KBM-7 (cell line): ENCODE measurements at regions not wholly inside any gene's neighbourhood (a gene's known extent, or its start where the extent isn't known, plus 50 kb on each side); places are given as distances from the start of the nearest gene placed in this dataset.
A peak's percentile ranks its signal among the peaks of the same experiment; 100 is the strongest.
"Not testable (repeated sequence)": the region's sequence is repeated elsewhere in the genome, so short reads cannot be mapped to it uniquely, and the experiment has no call there.

Source experiments
- DNase-seq: peaks from one replicate; pipeline ENCODE4 v3.0.0-alpha.2; 2015
- in situ Hi-C: fragments of 300-500 bp; cut with MboI; formaldehyde crosslinking; loops from 2 replicates; pipeline ENCODE4 v1.14.3; 2020; ENCODE audit warnings: low sequenced_read_pairs, low pct_unique_long_range_greater_than_20kb, mixed read lengths

DNA sequence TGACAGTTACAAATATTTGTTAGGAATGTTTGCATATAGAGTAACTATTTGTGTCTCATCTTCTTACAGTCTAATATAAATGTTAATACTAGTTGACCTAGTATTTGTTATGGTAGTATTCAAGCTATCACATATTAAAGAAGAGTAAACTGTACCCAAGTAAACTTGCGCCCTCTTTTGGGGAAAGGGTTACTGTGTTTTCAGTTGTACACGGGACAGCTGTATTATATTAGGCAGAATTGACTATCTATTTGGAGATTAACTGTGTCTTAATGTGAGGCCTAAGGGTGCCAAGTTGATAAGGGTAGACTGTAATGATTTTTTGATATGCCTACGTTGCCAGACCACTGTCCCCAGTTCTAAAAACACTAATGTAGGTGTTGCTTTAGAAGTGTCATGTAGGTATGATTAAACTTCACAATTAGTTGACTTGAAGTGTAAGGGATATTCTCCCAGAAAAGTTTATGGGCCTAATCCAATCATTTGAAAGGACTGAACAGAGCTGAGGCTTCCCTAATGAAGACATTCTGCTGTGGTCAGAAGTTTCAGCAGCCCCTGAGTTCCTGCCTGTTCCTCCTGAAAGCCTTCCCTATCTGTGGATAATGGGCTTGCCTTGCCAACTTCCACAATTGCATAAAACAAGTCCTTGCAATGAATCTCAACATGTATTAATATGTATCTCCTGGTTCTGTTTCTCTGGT lies 172.8 kb upstream of the CXCL13 start:
- in situ Hi-C loops: no loop called here
- peak; percentile 21 for DNase-seq

DNA sequence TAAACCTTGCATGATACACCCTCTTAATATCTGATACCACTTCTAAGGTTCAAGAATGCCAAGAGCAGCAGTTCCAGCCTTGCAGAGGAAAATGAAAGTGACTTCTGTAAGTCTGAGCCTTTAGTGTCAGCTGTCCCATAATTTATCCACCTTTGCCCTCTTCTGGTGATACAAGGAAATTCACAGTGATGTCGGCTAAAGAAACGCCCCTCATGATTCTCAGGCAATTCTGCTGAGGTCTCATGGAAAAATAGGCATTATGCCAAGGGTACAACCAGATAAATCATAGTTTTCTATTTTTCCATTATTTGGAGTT lies 172.2 kb upstream of the CXCL13 start:
- peak; percentile 65 for DNase-seq
- in situ Hi-C loops: no loop called here

DNA sequence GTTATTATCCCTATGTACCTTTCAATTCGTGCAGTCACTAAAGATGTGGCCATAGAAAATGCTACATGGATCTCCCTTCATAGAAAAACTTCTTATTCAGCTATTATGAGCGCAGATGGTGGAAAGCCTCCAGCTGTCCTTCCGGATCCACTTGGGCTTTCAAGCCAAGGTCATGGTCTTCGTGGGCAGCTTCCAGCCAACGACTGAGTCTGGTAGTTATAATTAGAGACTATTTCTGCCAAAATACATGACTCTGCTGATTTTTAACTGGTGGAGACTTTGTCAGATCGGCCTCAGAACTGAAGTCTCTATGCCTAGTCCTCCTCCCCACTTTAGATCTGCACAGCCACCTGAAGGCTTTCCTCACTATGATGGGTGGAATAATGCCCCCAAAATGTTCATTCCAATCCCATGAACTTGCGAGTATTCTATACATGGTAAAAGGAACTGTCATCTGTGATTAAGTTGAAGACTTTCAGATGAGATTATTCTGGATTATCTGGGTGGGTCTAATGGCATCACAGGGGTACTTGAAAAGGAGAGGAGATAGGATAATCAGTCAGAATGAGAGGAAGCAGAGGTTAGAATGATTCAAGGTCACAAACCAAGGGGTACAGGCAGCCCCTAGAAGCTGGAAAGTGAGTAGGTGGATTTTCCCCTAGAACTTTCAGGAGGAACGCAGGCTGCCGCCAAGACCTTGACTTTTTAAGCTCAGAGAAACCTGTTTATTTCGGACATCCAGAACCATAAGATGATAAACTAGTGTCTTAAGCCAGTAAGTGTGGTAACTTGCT lies 171.1 kb upstream of the CXCL13 start:
- no peak for DNase-seq
- in situ Hi-C loops: no loop called here

DNA sequence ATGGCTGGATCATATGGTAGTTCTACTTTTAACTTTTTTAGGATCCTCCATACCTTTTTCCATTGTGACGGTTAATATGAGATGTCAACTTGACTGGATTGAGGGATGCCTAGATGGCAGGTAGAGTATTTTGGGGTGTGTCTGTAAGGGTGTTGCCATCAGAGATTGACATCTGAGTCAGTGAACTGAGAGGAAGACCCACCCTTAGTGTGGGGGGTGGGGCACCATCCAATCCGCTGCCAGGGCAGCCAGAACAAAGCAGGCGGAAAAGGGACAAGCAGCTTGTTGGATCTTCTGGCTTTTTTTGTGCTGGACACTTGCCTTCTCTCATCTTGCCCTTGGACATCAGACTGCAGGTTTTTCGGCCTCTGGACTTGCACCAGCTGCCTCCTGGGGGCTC lies 168.5 kb upstream of the CXCL13 start:
- in situ Hi-C loops: no loop called here
- DNase-seq: no peak

DNA sequence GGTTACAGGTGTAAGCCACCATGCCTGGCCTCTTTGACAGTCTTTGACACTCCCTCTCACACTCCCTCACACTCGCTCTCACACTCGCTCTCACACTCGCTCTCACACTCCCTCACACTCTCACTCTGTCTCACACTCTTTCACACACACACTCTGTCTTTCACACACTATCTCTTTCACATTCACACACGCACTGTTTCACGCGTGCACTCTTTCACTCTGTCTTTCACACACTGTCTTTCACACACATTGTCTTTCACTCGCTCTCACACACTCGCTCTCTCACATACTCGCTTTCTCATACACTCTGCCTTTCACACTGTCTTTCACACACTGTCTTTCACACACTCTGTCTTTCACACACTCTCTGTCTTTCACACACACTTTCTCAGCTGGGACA lies 167.1 kb upstream of the CXCL13 start:
- in situ Hi-C loops: no loop called here
- DNase-seq: no peak

DNA sequence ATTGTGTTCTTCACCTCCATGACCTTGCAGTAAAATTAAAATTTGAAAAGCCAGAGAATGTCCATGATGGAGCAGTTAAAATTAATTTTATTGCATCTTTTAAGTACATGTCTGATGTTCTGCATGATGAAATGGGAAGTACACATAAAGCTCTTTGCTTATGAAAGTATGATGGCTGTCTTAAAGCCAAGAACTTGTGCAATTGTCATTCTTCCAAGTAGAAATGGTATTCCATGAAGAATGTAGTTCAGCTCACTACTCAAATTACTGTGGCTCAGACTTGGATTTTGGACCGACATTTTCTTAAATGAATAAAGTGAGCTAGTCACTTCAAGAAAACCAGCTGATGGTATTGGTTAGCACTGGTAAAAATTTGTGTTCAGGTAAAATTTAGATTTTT lies 161.7 kb upstream of the CXCL13 start:
- no peak for DNase-seq
- in situ Hi-C loops: no loop called here

DNA sequence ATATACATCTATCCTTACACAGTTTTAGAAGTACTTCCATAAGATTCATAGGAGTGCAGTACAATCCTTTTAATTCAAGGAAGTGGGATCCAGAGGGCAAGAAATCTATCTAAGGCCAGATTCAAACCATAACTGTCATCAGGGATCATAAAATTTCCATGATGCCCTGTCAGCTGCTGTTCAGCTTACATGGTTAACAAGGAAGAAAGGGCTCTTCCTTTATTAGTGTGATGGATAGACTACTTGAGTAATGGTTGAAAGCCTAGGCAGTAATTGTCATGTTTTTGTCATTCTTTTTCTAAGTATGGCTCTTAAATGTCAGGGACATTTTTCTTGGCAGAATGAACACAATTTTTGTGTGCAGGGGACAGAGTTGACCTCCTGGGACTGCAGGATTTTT lies 159.8 kb upstream of the CXCL13 start:
- in situ Hi-C loops: no loop called here
- DNase-seq: no peak

DNA sequence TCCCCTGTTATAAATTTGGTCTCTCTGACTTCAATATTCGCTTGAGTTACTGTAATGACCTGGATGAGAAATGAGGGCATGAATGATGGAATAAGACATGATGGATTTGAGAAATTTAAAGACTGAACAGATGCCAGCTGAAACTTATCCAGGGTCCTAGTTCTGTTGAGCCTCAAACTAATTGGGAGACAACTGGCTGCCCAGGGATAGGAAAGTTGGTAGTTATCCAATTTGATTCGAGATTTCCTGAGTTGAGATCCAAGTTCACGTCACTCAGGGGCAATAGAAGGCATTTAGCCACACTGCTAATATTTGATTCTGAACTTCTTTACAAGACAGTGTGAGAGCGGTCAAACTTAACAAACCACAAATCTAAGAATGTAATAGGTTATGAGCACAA lies 159.0 kb upstream of the CXCL13 start:
- DNase-seq: no peak

DNA sequence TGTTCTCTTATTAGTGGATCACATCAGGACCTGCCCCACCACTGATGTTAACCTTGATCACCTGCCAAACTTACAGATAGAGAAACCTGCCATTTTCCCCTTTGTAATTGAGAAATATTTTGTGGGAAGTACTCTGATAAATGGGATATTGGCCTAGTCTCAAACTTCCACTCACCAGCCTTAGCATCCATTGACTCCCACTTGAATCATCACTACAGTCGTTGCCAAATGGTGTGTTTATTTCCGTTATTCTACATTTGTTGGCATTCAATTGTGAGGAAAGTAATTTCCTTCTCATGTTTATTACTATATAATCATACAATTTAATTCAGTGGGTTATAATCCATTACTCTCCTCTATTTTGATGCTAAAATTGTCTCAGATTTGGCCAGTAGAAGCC lies 156.4 kb upstream of the CXCL13 start:
- no peak for DNase-seq
- in situ Hi-C loops: no loop called here

More for the DNA sequence above, 159.0 kb upstream of the CXCL13 start:
- in situ Hi-C loops: no loop called here

DNA sequence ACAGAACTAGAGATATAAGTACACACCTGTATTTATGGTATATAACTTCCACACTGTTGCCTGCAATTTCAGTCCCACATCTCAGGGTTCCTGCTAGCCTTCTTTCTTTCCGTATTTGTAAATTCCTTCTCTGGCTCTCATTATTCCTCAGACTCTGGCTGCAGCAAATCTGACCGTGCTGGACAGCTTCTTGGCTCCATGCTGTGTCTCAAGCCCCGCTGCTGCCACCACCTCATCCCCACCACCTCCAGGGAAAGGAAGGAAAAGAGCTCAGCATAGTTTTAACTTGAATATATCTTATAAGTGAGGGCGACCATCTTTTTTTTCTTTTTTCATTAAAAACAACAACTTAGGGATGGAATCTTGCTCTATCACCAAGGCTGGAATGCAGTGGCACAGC lies 155.6 kb upstream of the CXCL13 start:
- no peak for DNase-seq
- in situ Hi-C loops: no loop called here

DNA sequence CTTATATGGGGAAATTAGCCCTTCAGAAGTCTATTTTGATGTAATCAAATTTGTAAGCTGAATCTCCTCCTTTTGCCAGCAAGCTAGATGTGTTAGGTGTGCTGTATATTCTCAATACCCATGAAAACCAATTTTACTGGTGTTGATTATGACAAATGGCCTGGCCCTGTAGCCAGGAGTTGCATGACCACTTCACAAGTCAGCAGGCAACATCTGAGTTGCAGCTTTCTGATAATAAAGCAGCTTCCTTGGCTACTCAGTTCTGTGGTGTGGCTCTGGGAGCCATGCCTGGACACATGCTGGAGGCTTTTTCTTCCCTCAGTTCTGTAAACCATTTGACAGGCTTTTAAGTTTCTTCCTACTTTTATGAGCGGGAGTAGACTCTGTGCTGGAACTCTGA lies 154.1 kb upstream of the CXCL13 start:
- no peak for DNase-seq
- in situ Hi-C loops: no loop called here

DNA sequence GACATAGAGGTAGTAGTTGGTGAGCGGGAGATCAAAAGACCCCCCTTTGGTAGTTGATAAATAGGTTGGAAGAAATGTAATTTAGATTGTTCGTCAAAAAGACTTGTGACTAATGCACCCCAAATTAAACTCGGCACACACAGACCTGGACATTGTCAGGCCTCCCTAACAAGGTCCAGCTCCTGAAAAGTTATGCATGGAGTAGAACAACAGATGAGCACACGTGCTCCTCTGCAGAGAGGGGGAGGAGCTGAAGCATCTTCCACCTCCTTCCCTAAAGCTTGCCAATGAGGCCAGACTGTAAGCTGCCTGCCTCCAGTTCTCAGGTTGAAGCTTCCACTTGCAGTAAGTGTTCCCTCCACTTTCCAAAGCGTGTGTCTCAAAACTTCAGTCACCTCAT lies 153.5 kb upstream of the CXCL13 start:
- in situ Hi-C loops, DNase-seq: not testable (repeated sequence)

DNA sequence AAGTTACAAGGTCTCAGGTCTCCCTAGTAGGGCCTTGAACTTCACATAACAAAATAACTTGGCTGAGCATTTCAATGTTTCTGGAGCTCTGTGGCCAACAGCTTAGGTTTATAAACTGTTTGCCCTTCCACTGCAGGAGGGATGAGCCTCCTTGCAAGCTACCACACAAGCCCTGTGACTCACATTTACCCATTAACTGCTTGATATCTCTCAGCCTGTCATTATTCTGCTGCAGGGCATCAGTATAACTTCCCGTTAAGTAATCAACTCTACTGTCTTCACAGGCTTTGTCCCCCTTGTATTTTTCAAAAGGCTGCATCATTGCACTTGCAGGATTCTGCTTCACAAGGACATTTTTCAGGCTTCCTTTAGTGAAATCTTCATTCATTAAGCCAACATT lies 151.7 kb upstream of the CXCL13 start:
- in situ Hi-C loops: no loop called here
- DNase-seq: no peak

DNA sequence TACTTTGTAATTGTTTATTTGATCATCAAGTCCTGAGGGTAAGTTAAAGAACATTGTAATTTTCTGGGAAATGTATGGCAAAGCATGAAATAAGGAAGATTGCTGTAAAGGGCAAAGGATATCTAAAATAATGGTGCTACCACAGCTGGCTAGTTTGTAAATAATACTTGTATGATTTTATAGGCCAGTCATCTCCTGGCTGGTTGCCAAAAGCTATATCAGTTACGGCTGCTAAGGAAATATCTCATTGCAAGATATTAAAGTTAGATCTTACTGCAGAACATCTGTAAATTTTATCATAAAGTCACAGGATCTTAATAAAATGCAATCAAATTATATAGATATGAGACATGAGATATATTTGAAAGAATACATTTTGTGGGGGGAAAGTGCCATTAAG lies 150.8 kb upstream of the CXCL13 start:
- DNase-seq: no peak
- in situ Hi-C loops: no loop called here

DNA sequence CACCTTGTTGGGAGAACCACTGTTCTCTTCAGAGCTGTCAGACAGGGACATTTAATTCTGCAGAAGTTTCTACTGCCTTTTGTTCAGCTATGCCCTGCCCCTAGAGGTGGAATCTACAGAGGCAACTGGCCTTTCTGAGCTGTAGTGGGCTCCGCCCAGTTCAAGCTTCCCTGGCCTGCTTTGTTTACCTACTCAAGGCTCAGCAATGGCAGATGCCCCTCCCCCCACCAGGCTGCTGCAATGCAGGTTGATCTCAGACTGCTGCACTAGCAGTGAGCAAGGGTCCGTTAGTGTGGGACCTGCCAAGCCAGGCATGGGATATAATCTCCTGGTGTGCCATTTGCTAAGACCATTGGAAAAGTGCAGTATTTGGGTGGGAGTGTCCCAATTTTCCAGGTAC lies 141.5 kb upstream of the CXCL13 start:
- in situ Hi-C loops, DNase-seq: not testable (repeated sequence)

DNA sequence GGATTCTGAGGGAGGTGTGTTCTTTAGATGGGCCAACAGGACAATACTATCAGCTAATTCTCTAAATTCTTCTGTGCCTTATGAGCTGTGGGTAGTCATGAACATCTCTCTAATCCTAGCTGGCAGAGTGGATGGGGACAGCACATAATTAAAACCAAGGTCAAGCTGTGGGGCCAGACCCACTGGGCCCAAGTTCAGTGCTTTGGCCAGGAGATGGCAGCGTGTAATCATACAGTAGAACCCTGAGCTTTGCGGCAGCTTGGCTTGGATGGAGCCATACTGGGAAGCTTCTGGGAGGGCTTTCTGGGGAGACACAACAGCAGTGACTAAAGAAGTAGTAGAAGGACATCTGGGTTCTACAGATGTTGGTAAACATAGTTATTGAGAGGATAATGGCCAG lies 140.3 kb upstream of the CXCL13 start:
- no peak for DNase-seq
- in situ Hi-C loops: no loop called here

DNA sequence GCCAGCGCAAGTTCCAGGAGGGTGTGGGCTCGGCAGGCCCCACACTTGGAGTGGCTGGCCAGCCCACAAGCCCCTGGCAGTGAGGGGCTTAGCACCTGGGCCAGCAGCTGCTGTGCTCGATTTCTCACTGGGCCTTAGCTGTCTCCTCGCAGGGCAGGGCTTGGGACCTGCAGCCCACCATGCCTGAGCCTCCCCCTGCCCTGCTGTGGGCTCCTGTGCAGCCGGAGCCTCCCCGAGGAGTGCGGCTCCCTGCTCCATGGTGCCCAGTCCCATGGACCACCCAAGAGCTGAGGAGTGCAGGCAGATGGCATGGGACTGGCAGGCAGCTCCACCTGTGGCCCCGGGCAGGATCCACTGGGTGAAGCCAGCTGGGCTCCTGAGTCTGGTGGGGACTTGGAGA lies 139.2 kb upstream of the CXCL13 start:
- in situ Hi-C loops: no loop called here
- no peak for DNase-seq

DNA sequence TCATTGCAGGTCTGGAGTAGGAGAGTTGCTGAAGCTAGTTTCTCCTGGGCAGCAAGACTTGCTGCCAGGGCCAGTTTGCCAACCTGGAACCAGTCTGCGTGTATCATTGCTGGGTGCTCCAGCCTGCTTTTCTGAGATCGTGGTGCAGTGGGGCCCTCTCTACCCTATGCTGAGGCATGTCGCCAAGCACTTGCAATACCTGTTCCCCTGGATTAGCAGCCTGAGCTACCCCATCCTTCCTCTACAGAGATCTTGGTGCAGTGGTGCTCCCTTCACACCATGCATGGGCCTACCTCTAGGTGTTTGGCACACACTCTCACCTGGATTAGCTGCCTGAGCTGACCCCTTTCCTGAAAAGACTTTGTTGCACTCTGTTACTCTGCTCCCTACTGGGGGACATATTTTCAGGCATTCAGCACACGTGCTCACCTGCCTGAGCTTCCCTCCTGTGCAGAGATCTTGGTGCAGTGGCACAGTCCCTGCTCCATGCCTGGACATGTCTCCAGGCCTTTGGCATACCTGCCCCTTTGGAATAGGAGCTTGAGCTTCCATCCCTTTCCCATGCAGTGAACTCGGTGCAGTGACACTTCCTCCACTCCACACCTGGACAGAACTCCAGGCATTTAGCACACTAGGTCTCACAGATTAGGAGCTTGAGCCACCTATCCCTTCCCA lies 133.7 kb upstream of the CXCL13 start:
- in situ Hi-C loops: no loop called here
- no peak for DNase-seq

DNA sequence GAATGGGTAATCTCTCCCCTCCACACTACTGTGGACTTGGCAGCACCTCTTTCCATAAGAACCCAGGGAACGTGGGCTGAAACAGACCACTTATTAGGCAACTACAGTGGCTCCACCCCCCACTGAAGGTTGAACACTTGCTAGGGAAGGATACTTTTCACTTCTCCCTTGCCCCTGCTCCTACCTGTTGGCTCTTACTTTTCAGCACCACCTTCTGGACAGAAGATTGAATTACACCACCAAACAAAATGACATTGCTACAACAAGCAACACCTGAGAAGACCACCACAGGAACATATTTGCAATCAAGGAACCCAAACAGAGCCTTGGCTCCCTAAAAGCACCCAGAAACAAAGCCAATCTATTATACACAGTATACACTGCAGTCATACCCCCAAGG lies 132.1 kb upstream of the CXCL13 start:
- peak; percentile 50 for DNase-seq
- in situ Hi-C loops: no loop called here

DNA sequence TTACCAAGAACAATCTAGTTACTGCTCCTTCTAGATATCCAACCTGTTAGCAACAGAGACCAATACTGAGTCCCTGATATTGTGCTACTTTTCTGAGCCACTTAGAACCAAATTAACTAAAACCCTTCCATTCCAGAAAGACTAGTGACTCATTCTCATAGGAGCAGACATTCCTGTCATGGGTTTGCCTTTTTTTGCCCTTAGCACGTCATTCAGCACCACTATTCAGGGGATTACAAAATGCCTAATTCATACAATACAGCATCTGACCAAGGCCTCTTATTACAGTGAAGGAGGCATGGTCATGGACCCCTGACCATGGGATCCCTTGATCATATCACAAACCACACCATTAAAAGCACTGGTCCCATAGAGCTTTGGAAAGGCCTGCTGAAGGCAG lies 123.8 kb upstream of the CXCL13 start:
- in situ Hi-C loops: no loop called here
- no peak for DNase-seq

DNA sequence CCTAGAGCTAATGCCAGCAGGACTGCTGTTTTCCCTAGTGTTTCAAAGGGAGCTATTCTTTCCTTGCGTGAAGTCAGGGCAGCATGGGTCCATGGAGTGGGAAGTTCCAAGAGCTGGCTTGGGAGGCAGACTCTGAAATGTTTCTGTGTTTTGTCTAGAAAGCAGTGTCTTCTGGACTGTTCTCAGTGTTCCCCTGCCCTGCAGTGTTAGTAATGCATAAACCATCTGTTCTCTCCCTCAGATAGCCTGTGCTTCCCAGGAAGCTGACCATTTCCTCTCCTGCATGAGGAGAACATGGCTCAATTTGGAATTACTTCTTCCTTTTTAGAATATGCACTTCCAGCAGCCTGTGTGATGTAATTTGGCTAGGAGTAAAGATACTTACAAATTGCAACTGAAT lies 116.7 kb upstream of the CXCL13 start:
- in situ Hi-C loops: no loop called here
- DNase-seq: no peak
